SK-N-SH (cell line): ENCODE measurements at regions not wholly inside any gene's neighbourhood (a gene's known extent, or its start where the extent isn't known, plus 50 kb on each side); places are given as distances from the start of the nearest gene placed in this dataset.

Experiments
- CTCF ChIA-PET: fragments of 300-600, 350-600 bp; formaldehyde crosslinking; extraction: SDS; loops from one replicate; lab custom pipeline; 2021; lab: Yijun Ruan, JAX
- POLR2A ChIA-PET: fragments of 350-600 bp; sonication (Branson Sonifier 250); formaldehyde crosslinking; extraction: SDS; loops from one replicate; lab custom pipeline; 2020; ENCODE audit warnings: antibody characterized with exemption, inconsistent platforms; lab: Yijun Ruan, JAX
- DNase-seq: peaks from one replicate; pipeline ENCODE4 v3.0.0; 2012
- H2AFZ ChIP-seq: fragments of 200-600 bp; sonication (generic); 2 replicates; pipeline ENCODE4 v1.8.1; 2016; ENCODE audit warnings: antibody characterized with exemption, mild to moderate bottlenecking, low read depth
- H3F3A ChIP-seq: fragments of 200-600 bp; sonication (generic); replicated peaks from 2 replicates; pipeline ENCODE3; 2016; ENCODE audit warnings: antibody characterized with exemption, mild to moderate bottlenecking; ENCODE audit not compliant: insufficient read depth
- H3K27ac ChIP-seq, 2 experiments: fragments of 200-500 bp in 1 of 2; fragments of 200-600 bp in 1 of 2; sonication (Bioruptor generic) in 1 of 2; sonication (generic), shearing (Covaris generic) in 1 of 2; 2 replicates each; pipeline versions ENCODE4 v1.5.1 to v1.6.1; 2014 to 2016; ENCODE audit warnings: low read depth in 2 of 2, inconsistent platforms in 1 of 2, low read length in 1 of 2, mild to moderate bottlenecking in 1 of 2, mixed read lengths in 1 of 2
- H3K27me3 ChIP-seq: fragments of 200-600 bp; sonication (generic), shearing (Covaris generic); 2 replicates; pipeline ENCODE4 v1.6.1; 2016; ENCODE audit warnings: mixed run types; ENCODE audit not compliant: insufficient read depth
- H3K36me3 ChIP-seq, 2 experiments: fragments of 200-500 bp in 1 of 2; fragments of 200-600 bp in 1 of 2; sonication (Bioruptor generic) in 1 of 2; sonication (generic) in 1 of 2; replicated peaks in 1 of 2; 2 replicates each; pipeline versions ENCODE3 to v1.5.1; 2014 to 2016; ENCODE audit warnings: low read length in 1 of 2, mild to moderate bottlenecking in 1 of 2; ENCODE audit not compliant: insufficient read depth in 2 of 2, control insufficient read depth in 1 of 2
- H3K4me1 ChIP-seq, 2 experiments: fragments of 200-500 bp in 1 of 2; fragments of 200-600 bp in 1 of 2; sonication (Bioruptor generic) in 1 of 2; sonication (generic), shearing (Covaris generic) in 1 of 2; 2 replicates each; pipeline versions ENCODE4 v1.5.1 to v1.6.1; 2014 to 2016; ENCODE audit warnings: low read depth in 1 of 2, low read length in 1 of 2, mixed run types in 1 of 2; ENCODE audit not compliant: insufficient read depth in 2 of 2, control insufficient read depth in 1 of 2
- H3K4me2 ChIP-seq: fragments of 200-600 bp; sonication (generic), shearing (Covaris generic); 2 replicates; pipeline ENCODE4 v1.6.1; 2017; ENCODE audit warnings: mixed run types
- H3K4me3 ChIP-seq, 2 experiments: fragments of 200-500 bp in 1 of 2; fragments of 200-600 bp in 1 of 2; sonication (Bioruptor generic) in 1 of 2; sonication (generic), shearing (Covaris generic) in 1 of 2; 2 replicates each; pipeline versions ENCODE4 v1.5.1 to v1.8.1; 2014 to 2016; ENCODE audit warnings: low read depth in 2 of 2, inconsistent platforms in 1 of 2, low read length in 1 of 2, mild to moderate bottlenecking in 1 of 2, mixed read lengths in 1 of 2, moderate library complexity in 1 of 2
- H3K79me2 ChIP-seq: fragments of 200-600 bp; sonication (generic); 2 replicates; pipeline ENCODE4 v1.8.1; 2017; ENCODE audit warnings: mild to moderate bottlenecking; ENCODE audit not compliant: insufficient read depth
- H3K9ac ChIP-seq: fragments of 200-600 bp; sonication (generic); 2 replicates; pipeline ENCODE4 v1.6.1; 2017; ENCODE audit warnings: mixed run types
- H3K9me2 ChIP-seq: fragments of 200-600 bp; sonication (generic); 2 replicates; pipeline ENCODE4 v1.6.1; 2017; ENCODE audit warnings: mixed run types
- H3K9me3 ChIP-seq: fragments of 200-600 bp; sonication (generic); 2 replicates; pipeline ENCODE4 v1.6.1; 2017; ENCODE audit warnings: mixed run types, mild to moderate bottlenecking, moderate library complexity
- H4K20me1 ChIP-seq: fragments of 200-600 bp; sonication (generic); 2 replicates; pipeline ENCODE4 v1.6.1; 2017; ENCODE audit warnings: mild to moderate bottlenecking, mixed run types; ENCODE audit not compliant: insufficient read depth
- CHD2 ChIP-seq: fragments of 150-350 bp; IDR thresholded peaks from 2 replicates; pipeline ENCODE4 v1.6.1; 2018; ENCODE audit warnings: low read length; ENCODE audit not compliant: partially characterized antibody
- EP300 ChIP-seq, 2 experiments: IDR thresholded peaks; 2 replicates each; pipeline versions ENCODE4 v1.4.0 to v1.6.1; 2012; ENCODE audit warnings: borderline replicate concordance in 1 of 2, low read depth in 1 of 2, low read length in 1 of 2
- EZH2phosphoT487 ChIP-seq: fragments of 200-600 bp; sonication (generic); IDR thresholded peaks from 2 replicates; pipeline ENCODE4 v1.6.1; 2017; ENCODE audit warnings: low read depth, mixed run types, mild to moderate bottlenecking, antibody characterized with exemption, moderate library complexity, borderline replicate concordance
- NFIC ChIP-seq: IDR thresholded peaks from 2 replicates; pipeline ENCODE4 v1.4.0; 2012; ENCODE audit warnings: borderline replicate concordance
- RFX5 ChIP-seq: IDR thresholded peaks from 2 replicates; pipeline ENCODE4 v1.6.1; 2012; ENCODE audit warnings: mild to moderate bottlenecking, improper control_type of control experiment, low read length
- SIN3A ChIP-seq: IDR thresholded peaks from 2 replicates; pipeline ENCODE4 v1.6.1; 2012; ENCODE audit warnings: low read depth, mild to moderate bottlenecking, low read length, moderate library complexity, borderline replicate concordance
- TEAD4 ChIP-seq: IDR thresholded peaks from 2 replicates; pipeline ENCODE4 v1.4.0; 2012; ENCODE audit warnings: mild to moderate bottlenecking, borderline replicate concordance; ENCODE audit not compliant: insufficient read depth
- YY1 ChIP-seq: IDR thresholded peaks from 2 replicates; pipeline ENCODE4 v1.4.0; 2012; ENCODE audit warnings: low read depth, mild to moderate bottlenecking
- WGBS: methylation state at CpG from one replicate; pipeline ENCODE4 v1.1.6; 2017; ENCODE audit warnings: low lambda C conversion rate; 5-methylcytosine and 5-hydroxymethylcytosine counted together
- TF ChIP-seq, protein P1 (sequence below): IDR thresholded peaks from 2 replicates; pipeline ENCODE4 v1.4.0; 2012; ENCODE audit warnings: low read depth, borderline replicate concordance
- TF ChIP-seq, protein P2 (sequence below): fragments of 150-350 bp; IDR thresholded peaks from 2 replicates; pipeline ENCODE4 v1.6.1; 2017; ENCODE audit warnings: antibody characterized with exemption, low read length, low read depth, borderline replicate concordance
- TF ChIP-seq, protein P3 (sequence below): IDR thresholded peaks from 2 replicates; pipeline ENCODE4; 2012
- TF ChIP-seq, protein P4 (sequence below): IDR thresholded peaks from 2 replicates; pipeline ENCODE4 v1.6.1; 2012; ENCODE audit warnings: mild to moderate bottlenecking, low read depth, low read length, moderate library complexity
- TF ChIP-seq, protein P5 (sequence below): IDR thresholded peaks from 2 replicates; pipeline ENCODE4 v1.4.0; 2012; ENCODE audit warnings: low read depth

DNA sequence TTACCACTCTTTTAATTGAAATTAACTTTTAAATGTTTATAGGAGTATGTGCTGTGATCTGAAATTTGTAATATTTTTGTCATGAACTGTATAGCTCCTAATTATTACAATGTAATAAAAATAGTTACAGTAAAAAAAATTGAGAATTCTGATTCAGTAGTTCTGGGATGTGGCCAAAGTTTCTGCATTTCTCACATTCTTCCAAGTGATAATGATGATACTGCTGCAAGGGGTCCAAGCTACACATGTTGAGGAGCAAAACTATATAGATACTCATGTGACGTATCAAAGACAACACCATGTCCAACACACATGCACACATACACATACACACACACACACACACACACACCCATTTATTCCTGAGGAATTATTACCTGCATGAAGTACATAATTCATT lies 71.0 kb upstream of the FAM83B start:
- Histone ChIP-seq H3K9me2 (no peaks in the 10 kb centered on the region), H3K27me3 (no peaks in the 10 kb centered on the region), H2AFZ (no peak overlapping the region), H3F3A (no peaks in the 10 kb centered on the region), H3K9me3 (no peaks in the 10 kb centered on the region), H3K36me3 (no peaks in the 10 kb centered on the region), H3K79me2 (no peaks in the 10 kb centered on the region), H3K4me2 (no peak overlapping the region), H4K20me1 (no peaks in the 10 kb centered on the region), H3K27ac (no peak overlapping the region), H3K4me3 (no peak overlapping the region), H3K9ac (no peak overlapping the region), H3K4me1 (no peaks in the 10 kb centered on the region)
- ChIA-PET POLR2A (no interaction called here), CTCF (no interaction called here)
- TF ChIP-seq, protein P1, sequence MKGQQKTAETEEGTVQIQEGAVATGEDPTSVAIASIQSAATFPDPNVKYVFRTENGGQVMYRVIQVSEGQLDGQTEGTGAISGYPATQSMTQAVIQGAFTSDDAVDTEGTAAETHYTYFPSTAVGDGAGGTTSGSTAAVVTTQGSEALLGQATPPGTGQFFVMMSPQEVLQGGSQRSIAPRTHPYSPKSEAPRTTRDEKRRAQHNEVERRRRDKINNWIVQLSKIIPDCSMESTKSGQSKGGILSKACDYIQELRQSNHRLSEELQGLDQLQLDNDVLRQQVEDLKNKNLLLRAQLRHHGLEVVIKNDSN = no peak
- TF ChIP-seq EP300 (IDR thresholded peaks at IDR 0.05; ENCODE audit: borderline replicate concordance in 1 of 2, low read depth in 1 of 2, low read length in 1 of 2) (no peak), SIN3A (no peak), YY1 (no peak), NFIC (no peak), CHD2 (no peak), EZH2phosphoT487 (no peak), RFX5 (no peak), TEAD4 (no peak)
- TF ChIP-seq, protein P2, sequence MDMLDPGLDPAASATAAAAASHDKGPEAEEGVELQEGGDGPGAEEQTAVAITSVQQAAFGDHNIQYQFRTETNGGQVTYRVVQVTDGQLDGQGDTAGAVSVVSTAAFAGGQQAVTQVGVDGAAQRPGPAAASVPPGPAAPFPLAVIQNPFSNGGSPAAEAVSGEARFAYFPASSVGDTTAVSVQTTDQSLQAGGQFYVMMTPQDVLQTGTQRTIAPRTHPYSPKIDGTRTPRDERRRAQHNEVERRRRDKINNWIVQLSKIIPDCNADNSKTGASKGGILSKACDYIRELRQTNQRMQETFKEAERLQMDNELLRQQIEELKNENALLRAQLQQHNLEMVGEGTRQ = no peak
- TF ChIP-seq, protein P3, sequence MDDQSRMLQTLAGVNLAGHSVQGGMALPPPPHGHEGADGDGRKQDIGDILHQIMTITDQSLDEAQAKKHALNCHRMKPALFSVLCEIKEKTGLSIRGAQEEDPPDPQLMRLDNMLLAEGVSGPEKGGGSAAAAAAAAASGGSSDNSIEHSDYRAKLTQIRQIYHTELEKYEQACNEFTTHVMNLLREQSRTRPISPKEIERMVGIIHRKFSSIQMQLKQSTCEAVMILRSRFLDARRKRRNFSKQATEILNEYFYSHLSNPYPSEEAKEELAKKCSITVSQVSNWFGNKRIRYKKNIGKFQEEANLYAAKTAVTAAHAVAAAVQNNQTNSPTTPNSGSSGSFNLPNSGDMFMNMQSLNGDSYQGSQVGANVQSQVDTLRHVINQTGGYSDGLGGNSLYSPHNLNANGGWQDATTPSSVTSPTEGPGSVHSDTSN = no peak
- TF ChIP-seq, protein P4, sequence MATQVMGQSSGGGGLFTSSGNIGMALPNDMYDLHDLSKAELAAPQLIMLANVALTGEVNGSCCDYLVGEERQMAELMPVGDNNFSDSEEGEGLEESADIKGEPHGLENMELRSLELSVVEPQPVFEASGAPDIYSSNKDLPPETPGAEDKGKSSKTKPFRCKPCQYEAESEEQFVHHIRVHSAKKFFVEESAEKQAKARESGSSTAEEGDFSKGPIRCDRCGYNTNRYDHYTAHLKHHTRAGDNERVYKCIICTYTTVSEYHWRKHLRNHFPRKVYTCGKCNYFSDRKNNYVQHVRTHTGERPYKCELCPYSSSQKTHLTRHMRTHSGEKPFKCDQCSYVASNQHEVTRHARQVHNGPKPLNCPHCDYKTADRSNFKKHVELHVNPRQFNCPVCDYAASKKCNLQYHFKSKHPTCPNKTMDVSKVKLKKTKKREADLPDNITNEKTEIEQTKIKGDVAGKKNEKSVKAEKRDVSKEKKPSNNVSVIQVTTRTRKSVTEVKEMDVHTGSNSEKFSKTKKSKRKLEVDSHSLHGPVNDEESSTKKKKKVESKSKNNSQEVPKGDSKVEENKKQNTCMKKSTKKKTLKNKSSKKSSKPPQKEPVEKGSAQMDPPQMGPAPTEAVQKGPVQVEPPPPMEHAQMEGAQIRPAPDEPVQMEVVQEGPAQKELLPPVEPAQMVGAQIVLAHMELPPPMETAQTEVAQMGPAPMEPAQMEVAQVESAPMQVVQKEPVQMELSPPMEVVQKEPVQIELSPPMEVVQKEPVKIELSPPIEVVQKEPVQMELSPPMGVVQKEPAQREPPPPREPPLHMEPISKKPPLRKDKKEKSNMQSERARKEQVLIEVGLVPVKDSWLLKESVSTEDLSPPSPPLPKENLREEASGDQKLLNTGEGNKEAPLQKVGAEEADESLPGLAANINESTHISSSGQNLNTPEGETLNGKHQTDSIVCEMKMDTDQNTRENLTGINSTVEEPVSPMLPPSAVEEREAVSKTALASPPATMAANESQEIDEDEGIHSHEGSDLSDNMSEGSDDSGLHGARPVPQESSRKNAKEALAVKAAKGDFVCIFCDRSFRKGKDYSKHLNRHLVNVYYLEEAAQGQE = no peak
- TF ChIP-seq, protein P5, sequence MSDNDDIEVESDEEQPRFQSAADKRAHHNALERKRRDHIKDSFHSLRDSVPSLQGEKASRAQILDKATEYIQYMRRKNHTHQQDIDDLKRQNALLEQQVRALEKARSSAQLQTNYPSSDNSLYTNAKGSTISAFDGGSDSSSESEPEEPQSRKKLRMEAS = no peak
- DNase-seq = no peak
- 0% methylated on average over 1 of the region's 1 CpG for WGBS
